H9 (cell line): ENCODE measurements at regions not wholly inside any gene's neighbourhood (a gene's known extent, or its start where the extent isn't known, plus 50 kb on each side); places are given as distances from the start of the nearest gene placed in this dataset.

Source experiments
- DNase-seq: peaks from one replicate; pipeline ENCODE4 v3.0.0-alpha.2; 2017
- H2AFZ ChIP-seq: one replicate; pipeline ENCODE4 v1.6.1; 2013; ENCODE audit warnings: mild to moderate bottlenecking, low read length, control low read depth, moderate library complexity
- H2AK5ac ChIP-seq: 2 replicates; pipeline ENCODE4 v1.6.1; 2013; ENCODE audit warnings: low read length, control low read depth, mixed read lengths; ENCODE audit not compliant: insufficient read length
- H2BK120ac ChIP-seq: one replicate; pipeline ENCODE4 v1.6.1; 2013; ENCODE audit warnings: low read depth, mild to moderate bottlenecking, low read length, control low read depth, inconsistent platforms; ENCODE audit not compliant: poor library complexity, severe bottlenecking
- H2BK12ac ChIP-seq: 2 replicates; pipeline ENCODE4 v1.6.1; 2013; ENCODE audit warnings: low read length, control low read depth, mixed read lengths, low read depth; ENCODE audit not compliant: insufficient read length
- H2BK15ac ChIP-seq: 2 replicates; pipeline ENCODE4 v1.6.1; 2013; ENCODE audit warnings: low read depth, low read length, control low read depth
- H2BK20ac ChIP-seq: one replicate; pipeline ENCODE4 v1.6.1; 2013; ENCODE audit warnings: low read depth, mild to moderate bottlenecking, low read length, control low read depth, inconsistent platforms; ENCODE audit not compliant: poor library complexity, severe bottlenecking
- H2BK5ac ChIP-seq: 2 replicates; pipeline ENCODE4 v1.6.1; 2013; ENCODE audit warnings: low read length, control low read depth, mixed read lengths; ENCODE audit not compliant: insufficient read length
- H3K14ac ChIP-seq: 2 replicates; pipeline ENCODE4 v1.6.1; 2013; ENCODE audit warnings: low read length, control low read depth; ENCODE audit not compliant: insufficient read depth
- H3K18ac ChIP-seq: 2 replicates; pipeline ENCODE4 v1.6.1; 2013; ENCODE audit warnings: low read depth, mild to moderate bottlenecking, mixed read lengths, low read length, control low read depth; ENCODE audit not compliant: insufficient read length
- H3K23ac ChIP-seq: 2 replicates; pipeline ENCODE4 v1.6.1; 2013; ENCODE audit warnings: low read length, control low read depth, mixed read lengths, low read depth; ENCODE audit not compliant: insufficient read length
- H3K23me2 ChIP-seq: 2 replicates; pipeline ENCODE4 v1.6.1; 2013; ENCODE audit warnings: low read depth, mild to moderate bottlenecking, mixed read lengths, low read length, control low read depth; ENCODE audit not compliant: insufficient read length, poor library complexity, severe bottlenecking
- H3K27ac ChIP-seq: 2 replicates; pipeline ENCODE4 v1.5.1; 2013; ENCODE audit warnings: low read length, control low read depth, mixed read lengths, low read depth; ENCODE audit not compliant: insufficient read length
- H3K27me3 ChIP-seq: 2 replicates; pipeline ENCODE4 v1.6.1; 2013; ENCODE audit warnings: low read length, control low read depth, inconsistent platforms; ENCODE audit not compliant: insufficient read depth
- H3K4ac ChIP-seq: 2 replicates; pipeline ENCODE4 v1.6.1; 2013; ENCODE audit warnings: low read depth, mild to moderate bottlenecking, control low read depth, inconsistent platforms, low read length, moderate library complexity
- H3K4me1 ChIP-seq: 2 replicates; pipeline ENCODE4 v1.6.1; 2013; ENCODE audit warnings: low read length, control low read depth, inconsistent platforms; ENCODE audit not compliant: insufficient read depth
- H3K4me2 ChIP-seq: 2 replicates; pipeline ENCODE4 v1.6.1; 2013; ENCODE audit warnings: low read length, control low read depth, mixed read lengths; ENCODE audit not compliant: insufficient read length, insufficient read depth
- H3K56ac ChIP-seq: 2 replicates; pipeline ENCODE4 v1.6.1; 2013; ENCODE audit warnings: low read depth, mild to moderate bottlenecking, mixed read lengths, low read length, control low read depth; ENCODE audit not compliant: insufficient read length
- H3K79me1 ChIP-seq: 2 replicates; pipeline ENCODE4 v1.6.1; 2013; ENCODE audit warnings: low read depth, mild to moderate bottlenecking, moderate library complexity, low read length, control low read depth, inconsistent platforms; ENCODE audit not compliant: insufficient read depth, poor library complexity, severe bottlenecking
- H3K79me2 ChIP-seq: 2 replicates; pipeline ENCODE4 v1.6.1; 2013; ENCODE audit warnings: low read length, control low read depth, inconsistent platforms; ENCODE audit not compliant: insufficient read depth
- H3K9ac ChIP-seq: 2 replicates; pipeline ENCODE4 v1.6.1; 2013; ENCODE audit warnings: low read length, control low read depth, mixed read lengths; ENCODE audit not compliant: insufficient read length; ENCODE audit errors: extremely low read depth
- H3K9me3 ChIP-seq: one replicate; pipeline ENCODE4 v1.6.1; 2013; ENCODE audit warnings: low read depth, low read length, inconsistent platforms; ENCODE audit not compliant: control insufficient read depth
- H3T11ph ChIP-seq: one replicate; pipeline ENCODE4 v1.6.1; 2013; ENCODE audit warnings: mild to moderate bottlenecking, low read length, control low read depth, inconsistent platforms
- H4K20me1 ChIP-seq: one replicate; pipeline ENCODE4 v1.6.1; 2013; ENCODE audit not compliant: control insufficient read depth, insufficient read length, insufficient read depth
- H4K5ac ChIP-seq: 2 replicates; pipeline ENCODE4 v1.6.1; 2013; ENCODE audit warnings: low read depth, mild to moderate bottlenecking, mixed read lengths, low read length, control low read depth; ENCODE audit not compliant: insufficient read length
- H4K8ac ChIP-seq: replicated peaks from 2 replicates; pipeline ENCODE4 v1.6.1; 2013; ENCODE audit warnings: low read length, control low read depth, mixed read lengths, low read depth; ENCODE audit not compliant: insufficient read length
- H4K91ac ChIP-seq: 2 replicates; pipeline ENCODE4 v1.6.1; 2013; ENCODE audit warnings: low read depth, mild to moderate bottlenecking, moderate library complexity, mixed read lengths, low read length, control low read depth; ENCODE audit not compliant: insufficient read length
- H3K27ac Mint-ChIP-seq, 3 experiments: 2 replicates in 2 of 3; 3 replicates in 1 of 3; pipeline ENCODE4 v1.8.0; 2020 to 2021; ENCODE audit warnings: mixed read lengths in 3 of 3, mild to moderate bottlenecking in 1 of 3, moderate library complexity in 1 of 3
- H3K27me3 Mint-ChIP-seq: 2 replicates; pipeline ENCODE4 v1.8.0; 2021; ENCODE audit warnings: low read depth, mild to moderate bottlenecking, moderate library complexity, mixed read lengths
- H3K36me3 Mint-ChIP-seq, 3 experiments: 2 replicates in 2 of 3; 3 replicates in 1 of 3; pipeline ENCODE4 v1.8.0; 2020 to 2021; ENCODE audit warnings: low read depth in 3 of 3, mixed read lengths in 3 of 3; ENCODE audit not compliant: insufficient read depth in 1 of 3
- H3K4me1 Mint-ChIP-seq, 2 experiments: 2 replicates each; pipeline ENCODE4 v1.8.0; 2020; ENCODE audit warnings: mixed read lengths in 2 of 2
- H3K4me3 Mint-ChIP-seq, 2 experiments: 2 replicates in 1 of 2; 3 replicates in 1 of 2; pipeline ENCODE4 v1.8.0; 2020 to 2021; ENCODE audit warnings: mild to moderate bottlenecking in 2 of 2, mixed read lengths in 2 of 2, moderate library complexity in 1 of 2
- H3K9me3 Mint-ChIP-seq, 2 experiments: 2 replicates in 1 of 2; 3 replicates in 1 of 2; pipeline ENCODE4 v1.8.0; 2020; ENCODE audit warnings: mild to moderate bottlenecking in 2 of 2, mixed read lengths in 2 of 2, moderate library complexity in 1 of 2
- CTCF ChIP-seq: fragments of 200-600 bp; sonication (generic); conservative IDR thresholded peaks from 3 replicates; pipeline ENCODE4 v1.8.0; 2021; ENCODE audit warnings: antibody characterized with exemption, mild to moderate bottlenecking
- WGBS: extraction: QIAGEN DNeasy Blood & Tissue Kit; methylation state at CpG from one replicate; pipeline ENCODE4 v1.1.7; 2013; ENCODE audit warnings: missing lambda C conversion rate, low lambda C conversion rate, mixed read lengths; ENCODE audit not compliant: insufficient read length; ENCODE audit errors: extremely low coverage; 5-methylcytosine and 5-hydroxymethylcytosine counted together

- no peak overlapping the region for H2AK5ac ChIP-seq
- Mint-ChIP-seq H3K27ac (peak overlapping the region in 1 of 3 experiments; percentile 41; a peak in 1 of 7 replicates), H3K9me3 (no peaks in the 10 kb centered on the region), H3K36me3 (no peaks in the 10 kb centered on the region), H3K4me1 (peaks cover 4 to 6% of the 10 kb centered on the region in 2 experiments; a peak in 2 of 4 replicates), H3K4me3 (no peak overlapping the region), H3K27me3 (no peaks in the 10 kb centered on the region)
- no peaks in the 10 kb centered on the region for H4K20me1 ChIP-seq
- H3K23me2 ChIP-seq = no peaks in the 10 kb centered on the region
- no peaks in the 10 kb centered on the region for H3K9me3 ChIP-seq
- no peak overlapping the region for H3K4ac ChIP-seq
- no peaks in the 10 kb centered on the region for H3K79me2 ChIP-seq
- no peak overlapping the region for H3K14ac ChIP-seq
- no peak overlapping the region for H3T11ph ChIP-seq
- no peak for DNase-seq
- H3K9ac ChIP-seq = no peak overlapping the region
- no peak overlapping the region for H4K5ac ChIP-seq
- no peaks in the 10 kb centered on the region for H3K4me1 ChIP-seq
- no peak overlapping the region for H2AFZ ChIP-seq
- H3K4me2 ChIP-seq = no peak overlapping the region
- H2BK5ac ChIP-seq = no peak overlapping the region
- no peak overlapping the region for H4K91ac ChIP-seq
- no peak overlapping the region for H3K23ac ChIP-seq
- no peak overlapping the region for H3K27ac ChIP-seq
- no peak overlapping the region for H2BK20ac ChIP-seq
- no peak overlapping the region for H2BK120ac ChIP-seq
- no CpG with 5 or more reads among the region's 3 CpGs for WGBS
- no peak overlapping the region for H3K18ac ChIP-seq
- H4K8ac ChIP-seq = no peak overlapping the region
- no peak overlapping the region for H2BK15ac ChIP-seq
- no peak for TF ChIP-seq CTCF
- H2BK12ac ChIP-seq = no peak overlapping the region
- H3K27me3 ChIP-seq = no peaks in the 10 kb centered on the region
- H3K56ac ChIP-seq = no peak overlapping the region
- no peaks in the 10 kb centered on the region for H3K79me1 ChIP-seq
Measured at GRCh38 chr2:152227969-152228592, 52.5 kb upstream of the STAM2 start.
